GM18868 (cell line): ENCODE measurements at regions not wholly inside any gene's neighbourhood (a gene's known extent, or its start where the extent isn't known, plus 50 kb on each side); places are given as distances from the start of the nearest gene placed in this dataset.

ENCODE experiments used
- ATAC-seq: cut with Tn5 transposase; IDR thresholded peaks from one replicate; pipeline ENCODE4 v1.9.1; 2021; ENCODE audit warnings: mild to moderate bottlenecking, moderate library complexity; ENCODE audit not compliant: unreplicated experiment

- no peak for ATAC-seq
Measured at GRCh38 chr18:78699499-78699898, 280.1 kb upstream of the SALL3 start.

GRCh38 chr18:78701771-78702396 lies 277.7 kb upstream of the SALL3 start:
- ATAC-seq: no peak

- no peak for ATAC-seq
Measured at GRCh38 chr18:78703291-78703690, 276.3 kb upstream of the SALL3 start.

- ATAC-seq: no peak
Measured at GRCh38 chr18:78704971-78705461, 274.6 kb upstream of the SALL3 start.

- no peak for ATAC-seq
Measured at GRCh38 chr18:78709261-78709809, 270.3 kb upstream of the SALL3 start.

- ATAC-seq: no peak
Measured at GRCh38 chr18:78711316-78711715, 268.3 kb upstream of the SALL3 start.

GRCh38 chr18:78711971-78712370 lies 267.6 kb upstream of the SALL3 start:
- no peak for ATAC-seq

- ATAC-seq: no peak
Measured at GRCh38 chr18:78713069-78713468, 266.5 kb upstream of the SALL3 start.

GRCh38 chr18:78713726-78714125 lies 265.9 kb upstream of the SALL3 start:
- ATAC-seq: no peak

GRCh38 chr18:78716022-78716421 lies 263.6 kb upstream of the SALL3 start:
- no peak for ATAC-seq

- ATAC-seq: no peak
Measured at GRCh38 chr18:78716581-78716980, 263.0 kb upstream of the SALL3 start.

GRCh38 chr18:78717051-78717765 lies 262.4 kb upstream of the SALL3 start:
- no peak for ATAC-seq

GRCh38 chr18:78717766-78718150 lies 261.9 kb upstream of the SALL3 start:
- ATAC-seq: no peak

GRCh38 chr18:78719821-78720220 lies 259.8 kb upstream of the SALL3 start:
- no peak for ATAC-seq

GRCh38 chr18:78720456-78721237 lies 259.0 kb upstream of the SALL3 start:
- ATAC-seq: no peak

- ATAC-seq: no peak
Measured at GRCh38 chr18:78721238-78721875, 258.3 kb upstream of the SALL3 start.

- ATAC-seq: no peak
Measured at GRCh38 chr18:78721981-78722380, 257.6 kb upstream of the SALL3 start.

- ATAC-seq: no peak
Measured at GRCh38 chr18:78722386-78722785, 257.2 kb upstream of the SALL3 start.

- ATAC-seq: no peak
Measured at GRCh38 chr18:78722929-78723710, 256.5 kb upstream of the SALL3 start.

- ATAC-seq: no peak
Measured at GRCh38 chr18:78724214-78724914, 255.3 kb upstream of the SALL3 start.
